ENCODE measurements at regions not wholly inside any gene's neighbourhood (a gene's known extent, or its start where the extent isn't known, plus 50 kb on each side); places are given as distances from the start of the nearest gene placed in this dataset.

DNA sequence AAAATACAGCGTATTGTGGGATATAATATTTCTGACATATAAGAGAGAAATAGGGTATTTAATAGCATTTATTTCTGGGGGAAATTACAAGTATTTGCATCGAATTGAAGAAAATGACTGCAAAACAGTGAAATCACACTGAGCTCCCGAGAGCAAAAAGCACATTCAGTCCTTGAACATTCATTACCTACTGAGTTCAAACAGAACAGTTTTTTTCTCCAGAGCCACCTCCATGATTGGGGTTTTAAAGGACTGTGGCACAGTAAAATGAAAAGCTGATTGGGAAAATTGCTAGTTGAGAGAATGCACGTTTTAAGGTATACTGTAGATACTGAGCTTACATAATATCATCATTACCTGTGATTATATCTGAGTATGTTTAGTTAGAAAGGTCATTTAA, 58.0 kb upstream of the TRPC4 start:
- TF ChIP-seq EZH2phosphoT487 (IDR thresholded peaks at IDR 0.05; ENCODE audit: insufficient read depth, low read depth): no peak
- TF ChIP-seq EZH2 (IDR thresholded peaks at IDR 0.05; ENCODE audit: insufficient read depth, poor library complexity, severe bottlenecking): no peak

Data from GM23248 (cell line).